Endothelial cell of umbilical vein (primary cell): ENCODE measurements at regions not wholly inside any gene's neighbourhood (a gene's known extent, or its start where the extent isn't known, plus 50 kb on each side); places are given as distances from the start of the nearest gene placed in this dataset.

Experiments
- BruUV-seq: library from RNA; stranded (reverse); fragments of 400-500 nt; replicated peaks from 2 replicates; lab custom pipeline; 2021; lab: Mats Ljungman, UMichigan
- CTCF ChIA-PET: fragments of 300-600, 350-600 bp; sonication (Branson Sonifier 250); formaldehyde crosslinking; loops from one replicate; lab custom pipeline; 2021; ENCODE audit warnings: antibody characterized with exemption, inconsistent platforms; lab: Charles Lee
- POLR2A ChIA-PET: fragments of 300-600, 350-600 bp; sonication (Branson Sonifier 250); formaldehyde crosslinking; loops from one replicate; lab custom pipeline; 2021; ENCODE audit warnings: antibody characterized with exemption, inconsistent platforms; lab: Charles Lee
- DNase-seq: peaks from one replicate; pipeline ENCODE4 v3.0.0-alpha.2; 2011; ENCODE audit warnings: low read depth, low spot score
- FAIRE-seq: peaks from 2 replicates; lab custom pipeline; 2011; peaks lifted over from hg19 to GRCh38; lab: Jason Lieb, UNC
- H2AFZ ChIP-seq: 2 replicates; pipeline ENCODE4 v1.6.0; 2012; ENCODE audit warnings: low read depth, low read length, control low read depth, inconsistent platforms
- H3K27ac ChIP-seq: 2 replicates; pipeline ENCODE4 v1.5.1; 2011; ENCODE audit warnings: low read depth, mild to moderate bottlenecking, control low read depth, low read length, moderate library complexity; ENCODE audit not compliant: insufficient read depth
- H3K27me3 ChIP-seq, 2 experiments: 2 replicates each; pipeline versions ENCODE4 v1.6.0 to v1.6.1; 2011; ENCODE audit warnings: low read length in 2 of 2, mixed read lengths in 1 of 2; ENCODE audit not compliant: control insufficient read depth in 2 of 2, insufficient read depth in 2 of 2
- H3K36me3 ChIP-seq, 2 experiments: 2 replicates in 1 of 2; 3 replicates in 1 of 2; pipeline ENCODE4 v1.5.1; 2011; ENCODE audit warnings: low read length in 2 of 2, mild to moderate bottlenecking in 1 of 2, moderate library complexity in 1 of 2; ENCODE audit not compliant: control insufficient read depth in 2 of 2, insufficient read depth in 2 of 2; ENCODE audit errors: extremely low read depth in 1 of 2
- H3K4me1 ChIP-seq: 3 replicates; pipeline ENCODE4 v1.5.1; 2011; ENCODE audit warnings: mild to moderate bottlenecking, low read length; ENCODE audit not compliant: control insufficient read depth, insufficient read depth; ENCODE audit errors: extremely low read depth
- H3K4me2 ChIP-seq: 2 replicates; pipeline ENCODE4 v1.6.1; 2011; ENCODE audit warnings: low read length, control low read depth, mixed read lengths; ENCODE audit not compliant: insufficient read depth
- H3K4me3 ChIP-seq, 3 experiments: fragments of 200-600 bp in 1 of 3; sonication (generic), shearing (Covaris generic) in 1 of 3; replicated peaks in 1 of 3; 2 replicates each; pipeline ENCODE4 v1.5.1; 2011 to 2016; ENCODE audit warnings: control low read depth in 3 of 3, low read length in 3 of 3, mild to moderate bottlenecking in 2 of 3, inconsistent platforms in 1 of 3, low read depth in 1 of 3, moderate library complexity in 1 of 3; ENCODE audit not compliant: insufficient read depth in 1 of 3
- H3K79me2 ChIP-seq: 2 replicates; pipeline ENCODE4 v1.6.0; 2012; ENCODE audit warnings: low read length, inconsistent platforms; ENCODE audit not compliant: control insufficient read depth, insufficient read depth
- H3K9ac ChIP-seq: replicated peaks from 2 replicates; pipeline ENCODE3; 2011; ENCODE audit warnings: low read length, control low read depth; ENCODE audit not compliant: insufficient read depth; ENCODE audit errors: extremely low read depth
- H3K9me1 ChIP-seq: replicated peaks from 3 replicates; pipeline ENCODE4 v1.6.0; 2011; ENCODE audit warnings: mild to moderate bottlenecking, low read length; ENCODE audit not compliant: control insufficient read depth, insufficient read depth; ENCODE audit errors: extremely low read depth
- H3K9me3 ChIP-seq: replicated peaks from 2 replicates; pipeline ENCODE4 v1.5.1; 2012; ENCODE audit warnings: low read length, inconsistent platforms; ENCODE audit not compliant: control insufficient read depth, insufficient read depth
- H4K20me1 ChIP-seq: replicated peaks from 2 replicates; pipeline ENCODE3; 2011; ENCODE audit warnings: mild to moderate bottlenecking, low read length; ENCODE audit not compliant: control insufficient read depth, insufficient read depth; ENCODE audit errors: extremely low read depth
- EZH2 ChIP-seq: IDR thresholded peaks from 2 replicates; pipeline ENCODE4 v1.6.1; 2012; ENCODE audit warnings: borderline replicate concordance, low read depth, mild to moderate bottlenecking, moderate library complexity, low read length, inconsistent platforms; ENCODE audit not compliant: severe bottlenecking
- FOS ChIP-seq: IDR thresholded peaks from 2 replicates; pipeline ENCODE4 v1.6.1; 2011; ENCODE audit warnings: mild to moderate bottlenecking, low read length, moderate library complexity, borderline replicate concordance; ENCODE audit not compliant: insufficient read depth
- GATA2 ChIP-seq: IDR thresholded peaks from 2 replicates; pipeline ENCODE4 v1.7.0; 2011; ENCODE audit warnings: low read depth, mild to moderate bottlenecking, moderate library complexity, mixed read lengths, low read length; ENCODE audit not compliant: insufficient read length, insufficient read depth
- JUN ChIP-seq: IDR thresholded peaks from 2 replicates; pipeline ENCODE4 v1.6.1; 2011; ENCODE audit warnings: borderline replicate concordance, low read depth; ENCODE audit not compliant: insufficient read length, insufficient read depth
- MYC ChIP-seq: IDR thresholded peaks from one replicate; pipeline ENCODE4 v1.6.1; 2011; ENCODE audit warnings: mild to moderate bottlenecking, low read depth, low read length
- POLR2A ChIP-seq: IDR thresholded peaks from 2 replicates; pipeline ENCODE4 v1.6.1; 2012; ENCODE audit warnings: low read depth, mild to moderate bottlenecking, control low read depth, low read length
- POLR2AphosphoS5 ChIP-seq: IDR thresholded peaks from 2 replicates; pipeline ENCODE4 v1.6.1; 2012; ENCODE audit warnings: low read depth, mild to moderate bottlenecking, control low read depth, low read length, moderate library complexity; ENCODE audit not compliant: insufficient read depth
- dilution Hi-C: fragments of 300-500 bp; cut with MboI; formaldehyde crosslinking; loops from one replicate; pipeline ENCODE4 v1.15.0; 2019; ENCODE audit warnings: low sequenced_read_pairs; ENCODE audit not compliant: extremely low pct_ligation_motif_present
- intact Hi-C: fragments of 100-400 bp; cut with micrococcal nuclease; formaldehyde crosslinking; loops from one replicate; pipeline ENCODE4 v1.10.0; 2022
- TF ChIP-seq, protein P1 (sequence below), 2 donors: IDR thresholded peaks; 1 replicate in 1 of 2; 2 replicates in 1 of 2; pipeline ENCODE4 v1.5.1; 2011; ENCODE audit warnings: low read length in 2 of 2, mild to moderate bottlenecking in 2 of 2, moderate library complexity in 2 of 2, control low read depth in 1 of 2, inconsistent platforms in 1 of 2, low read depth in 1 of 2; ENCODE audit not compliant: insufficient read depth in 1 of 2; ENCODE audit errors: extremely low read depth in 1 of 2
- TF ChIP-seq, protein P2 (sequence below): IDR thresholded peaks from 2 replicates; pipeline ENCODE4 v1.6.1; 2011; ENCODE audit not compliant: insufficient read depth, insufficient read length

DNA sequence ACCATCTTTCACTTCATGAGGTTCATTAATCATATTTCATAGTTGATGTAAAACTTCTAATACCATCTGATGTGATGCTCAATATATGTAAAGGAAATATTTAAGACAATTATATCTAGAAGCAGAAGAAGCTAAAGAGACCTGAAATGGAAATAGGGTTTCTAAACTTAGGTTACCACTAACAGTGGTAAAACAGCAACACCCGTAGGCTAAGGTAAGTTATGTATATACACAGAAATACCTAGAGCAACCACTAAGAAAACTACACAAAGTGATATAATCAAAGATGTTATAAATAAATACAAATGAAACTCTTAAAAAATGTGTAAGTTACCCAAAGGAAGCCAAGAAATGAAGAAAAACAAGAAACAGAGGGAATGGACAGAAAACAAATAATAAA lies 61.1 kb upstream of the TNFSF4 start:
- CTCF ChIA-PET, result interaction anchor here (1.7 kb wide), 1 partner anchor 13 kb away, joined by 9 read pairs; no protein-coding TSS in a partner anchor
- Histone ChIP-seq H3K9me1 (no peaks in the 10 kb centered on the region), H3K79me2 (no peaks in the 10 kb centered on the region), H3K9ac (no peak overlapping the region), H2AFZ (no peak overlapping the region), H3K27ac (no peak overlapping the region), H3K4me1 (peaks cover 14% of the 10 kb centered on the region), H3K36me3 (no peaks in the 10 kb centered on the region), H3K9me3 (no peaks in the 10 kb centered on the region), H4K20me1 (no peaks in the 10 kb centered on the region), H3K27me3 (no peaks in the 10 kb centered on the region), H3K4me3 (no peak overlapping the region), H3K4me2 (no peak overlapping the region)
- POLR2A ChIA-PET, result no interaction called here
- TF ChIP-seq FOS (no peak), JUN (no peak)
- FAIRE-seq (no peak), DNase-seq (no peak)
- intact Hi-C loops, result no loop called here
- no TSS peak for BruUV-seq
- dilution Hi-C loops, result no loop called here

DNA sequence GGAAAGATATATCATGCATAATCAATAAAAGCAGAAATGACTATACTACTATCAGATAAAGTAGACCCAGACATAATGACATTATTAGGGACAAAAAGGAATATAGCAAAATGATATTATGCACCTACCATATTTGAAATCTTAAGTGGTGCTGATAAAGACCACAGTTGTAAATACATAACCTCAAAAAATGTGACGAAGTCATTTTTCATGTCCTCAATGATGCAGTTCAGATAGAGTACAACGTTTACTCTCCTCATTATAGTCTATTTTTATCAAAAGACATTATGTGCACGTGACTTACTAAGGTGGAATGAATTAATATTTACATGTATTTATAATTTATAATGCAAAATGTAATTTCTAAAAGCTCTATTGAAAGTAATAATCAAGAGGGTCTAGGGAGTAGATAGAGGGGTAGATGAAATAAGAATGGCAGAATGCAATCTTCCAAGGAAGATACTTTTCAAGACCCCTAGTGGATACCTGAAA lies 61.7 kb upstream of the TNFSF4 start:
- CTCF ChIA-PET, result interaction anchor here (1.7 kb wide), 1 partner anchor 14 kb away, joined by 9 read pairs; no protein-coding TSS in a partner anchor
- H3K9me1 ChIP-seq, result no peaks in the 10 kb centered on the region
- POLR2A ChIA-PET, result no interaction called here
- intact Hi-C loops (no loop called here), dilution Hi-C loops (no loop called here)
- H3K27ac ChIP-seq, result no peak overlapping the region
- H3K4me3 ChIP-seq, result no peak overlapping the region
- no peaks in the 10 kb centered on the region for H4K20me1 ChIP-seq
- H3K27me3 ChIP-seq, result no peaks in the 10 kb centered on the region
- BruUV-seq, result no TSS peak
- no peak for FAIRE-seq
- TF ChIP-seq, protein P1, sequence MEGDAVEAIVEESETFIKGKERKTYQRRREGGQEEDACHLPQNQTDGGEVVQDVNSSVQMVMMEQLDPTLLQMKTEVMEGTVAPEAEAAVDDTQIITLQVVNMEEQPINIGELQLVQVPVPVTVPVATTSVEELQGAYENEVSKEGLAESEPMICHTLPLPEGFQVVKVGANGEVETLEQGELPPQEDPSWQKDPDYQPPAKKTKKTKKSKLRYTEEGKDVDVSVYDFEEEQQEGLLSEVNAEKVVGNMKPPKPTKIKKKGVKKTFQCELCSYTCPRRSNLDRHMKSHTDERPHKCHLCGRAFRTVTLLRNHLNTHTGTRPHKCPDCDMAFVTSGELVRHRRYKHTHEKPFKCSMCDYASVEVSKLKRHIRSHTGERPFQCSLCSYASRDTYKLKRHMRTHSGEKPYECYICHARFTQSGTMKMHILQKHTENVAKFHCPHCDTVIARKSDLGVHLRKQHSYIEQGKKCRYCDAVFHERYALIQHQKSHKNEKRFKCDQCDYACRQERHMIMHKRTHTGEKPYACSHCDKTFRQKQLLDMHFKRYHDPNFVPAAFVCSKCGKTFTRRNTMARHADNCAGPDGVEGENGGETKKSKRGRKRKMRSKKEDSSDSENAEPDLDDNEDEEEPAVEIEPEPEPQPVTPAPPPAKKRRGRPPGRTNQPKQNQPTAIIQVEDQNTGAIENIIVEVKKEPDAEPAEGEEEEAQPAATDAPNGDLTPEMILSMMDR (IDR thresholded peaks at IDR 0.05; ENCODE audit: extremely low read depth in 1 of 2, insufficient read depth in 1 of 2, low read depth in 1 of 2, low read length in 2 of 2), result no peak
- TF ChIP-seq, protein P2, sequence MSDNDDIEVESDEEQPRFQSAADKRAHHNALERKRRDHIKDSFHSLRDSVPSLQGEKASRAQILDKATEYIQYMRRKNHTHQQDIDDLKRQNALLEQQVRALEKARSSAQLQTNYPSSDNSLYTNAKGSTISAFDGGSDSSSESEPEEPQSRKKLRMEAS, result no peak
- TF ChIP-seq FOS (no peak), EZH2 (no peak), MYC (no peak), JUN (no peak), POLR2AphosphoS5 (no peak), GATA2 (no peak), POLR2A (no peak)
- no peak overlapping the region for H3K9ac ChIP-seq
- no peak for DNase-seq
- no peaks in the 10 kb centered on the region for H3K36me3 ChIP-seq
- H3K4me1 ChIP-seq, result peaks cover 14% of the 10 kb centered on the region
- no peaks in the 10 kb centered on the region for H3K9me3 ChIP-seq
- no peak overlapping the region for H2AFZ ChIP-seq
- no peak overlapping the region for H3K4me2 ChIP-seq
- no peaks in the 10 kb centered on the region for H3K79me2 ChIP-seq
